IPS-11a (cell line): ENCODE measurements at regions not wholly inside any gene's neighbourhood (a gene's known extent, or its start where the extent isn't known, plus 50 kb on each side); places are given as distances from the start of the nearest gene placed in this dataset.

Source experiments
- H3K4me3 ChIP-seq: one replicate; pipeline ENCODE4 v1.5.1; 2013; ENCODE audit warnings: low read depth, low read length, control low read depth

DNA sequence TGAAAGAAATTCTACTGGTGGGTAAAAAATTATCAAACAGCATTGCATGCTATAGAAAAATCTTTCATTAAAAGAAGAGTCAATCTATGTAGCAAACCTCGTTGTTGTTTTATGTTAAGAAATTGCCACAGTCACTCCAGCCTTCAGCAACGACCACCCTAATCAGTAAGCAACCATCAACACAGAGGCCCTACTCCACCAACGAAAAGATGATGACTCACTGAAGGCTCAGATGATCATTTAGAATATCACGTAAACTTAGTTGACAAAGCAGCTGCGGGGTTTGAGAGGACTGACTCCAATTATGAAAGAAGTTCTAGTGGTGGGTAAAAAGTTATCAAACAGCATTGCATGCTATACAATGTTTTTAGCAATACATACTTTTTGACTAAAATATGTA lies 242.6 kb downstream of the DRD1 start:
- no peak overlapping the region for H3K4me3 ChIP-seq

DNA sequence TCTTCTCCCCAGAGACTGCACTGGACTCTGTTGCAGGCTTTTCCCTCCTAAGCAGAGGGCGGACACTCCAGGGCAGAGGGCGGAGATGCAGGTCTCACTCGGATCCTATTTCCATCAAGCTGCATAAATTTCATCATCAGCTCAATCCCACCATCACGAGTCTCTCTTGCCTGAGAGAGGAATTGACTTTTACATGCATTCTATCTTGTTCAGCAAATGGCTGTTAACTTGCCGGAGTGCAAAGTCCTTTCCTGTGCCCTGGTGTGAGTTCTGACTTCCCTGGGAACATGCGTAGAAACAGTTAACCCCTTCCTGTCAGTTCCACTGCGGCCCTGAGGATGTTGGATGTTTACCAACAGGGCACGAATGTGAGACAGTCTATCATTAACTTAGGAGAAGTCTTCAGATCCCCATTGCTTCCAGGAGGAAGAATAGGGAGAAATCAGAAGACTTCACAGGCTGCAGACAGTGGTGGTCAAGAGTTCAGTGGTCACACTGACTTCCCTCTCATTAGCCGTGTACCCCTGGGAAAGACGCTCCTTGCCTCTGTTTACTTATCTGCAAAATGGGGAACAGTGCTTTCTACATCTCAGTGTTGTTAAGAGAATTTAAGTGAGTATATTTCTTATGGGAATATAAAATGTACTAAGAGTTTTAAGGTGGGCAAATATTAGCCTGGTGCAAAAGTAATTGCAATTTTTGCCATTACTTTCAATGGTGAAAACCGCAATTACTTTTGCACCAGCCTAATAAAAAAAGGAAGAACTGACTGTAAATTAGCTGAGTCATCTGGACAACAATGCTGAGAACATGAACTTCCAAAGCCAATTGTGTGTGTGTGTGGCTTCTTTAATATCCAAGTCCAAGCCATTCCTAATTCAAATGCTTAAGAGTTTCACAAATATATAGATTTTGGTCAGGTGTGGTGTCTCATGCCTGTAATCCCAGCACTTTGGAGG lies 248.0 kb downstream of the DRD1 start:
- H3K4me3 ChIP-seq, result no peak overlapping the region

DNA sequence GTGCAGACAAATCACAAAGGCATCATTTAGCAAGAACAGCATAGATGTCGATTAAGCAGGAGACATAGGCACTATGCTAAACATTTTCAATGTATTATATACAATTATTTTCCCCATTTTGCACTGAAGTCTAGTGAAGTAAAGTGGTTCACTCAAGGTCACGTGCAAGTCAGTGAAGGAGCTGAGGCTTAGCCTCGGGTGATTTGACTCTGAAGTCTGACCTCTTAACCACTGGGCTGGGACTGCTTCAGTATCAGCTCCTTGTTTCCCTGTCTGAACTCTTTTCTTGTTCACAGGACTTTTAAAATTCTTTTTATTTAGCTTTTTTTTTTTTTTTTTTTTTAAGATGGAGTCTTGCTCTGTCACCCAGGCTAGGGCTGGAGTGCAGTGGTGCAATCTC lies 262.7 kb downstream of the DRD1 start:
- no peak overlapping the region for H3K4me3 ChIP-seq

DNA sequence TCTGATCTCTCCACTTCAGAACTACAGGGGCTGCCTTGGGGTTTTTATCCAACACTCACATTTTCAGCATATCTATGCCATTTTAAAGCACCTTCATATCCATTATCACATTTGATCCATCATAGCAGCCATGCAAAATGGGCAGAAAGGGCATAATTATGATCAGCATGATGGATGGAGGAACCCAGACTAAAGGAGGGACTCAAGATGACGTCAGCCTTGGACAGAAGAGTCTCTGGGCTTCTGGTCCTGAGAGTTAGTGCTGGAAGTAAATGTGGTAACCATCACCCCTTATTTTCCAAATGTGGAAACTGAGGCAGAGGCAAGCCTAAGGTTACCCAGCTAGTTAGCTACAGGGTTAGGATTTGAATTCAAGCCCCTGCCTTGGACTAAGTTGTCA lies 273.1 kb downstream of the DRD1 start:
- H3K4me3 ChIP-seq, result no peak overlapping the region

DNA sequence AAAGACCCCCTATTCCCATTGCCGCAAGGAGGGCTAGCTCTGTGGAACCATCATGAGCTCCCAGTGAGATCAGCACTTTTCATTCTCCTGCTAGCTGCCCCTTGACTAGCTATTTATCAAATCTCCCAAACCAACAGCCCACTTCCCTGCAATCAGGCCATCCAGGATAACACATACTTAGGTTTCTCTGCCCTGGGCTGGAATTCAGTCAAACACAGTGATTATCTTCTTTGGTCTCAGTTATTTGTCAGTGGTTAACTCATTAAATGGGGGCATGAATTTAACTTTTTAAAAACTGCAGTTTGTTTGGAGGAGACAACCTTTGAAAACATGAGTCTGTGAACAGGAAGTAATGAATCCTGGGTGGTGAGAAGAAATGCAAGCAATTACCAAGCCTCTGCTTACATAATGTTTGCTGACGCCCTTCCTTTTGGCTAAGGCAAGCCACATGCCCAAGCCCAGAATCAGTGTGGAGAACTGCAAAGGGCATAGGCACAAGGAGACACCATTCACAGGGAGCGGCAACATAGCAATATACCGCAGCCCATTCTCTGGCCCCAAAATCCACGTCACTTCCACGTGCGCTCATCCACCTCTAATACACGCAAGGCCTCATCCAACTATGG lies 275.0 kb downstream of the DRD1 start:
- H3K4me3 ChIP-seq, result no peak overlapping the region

DNA sequence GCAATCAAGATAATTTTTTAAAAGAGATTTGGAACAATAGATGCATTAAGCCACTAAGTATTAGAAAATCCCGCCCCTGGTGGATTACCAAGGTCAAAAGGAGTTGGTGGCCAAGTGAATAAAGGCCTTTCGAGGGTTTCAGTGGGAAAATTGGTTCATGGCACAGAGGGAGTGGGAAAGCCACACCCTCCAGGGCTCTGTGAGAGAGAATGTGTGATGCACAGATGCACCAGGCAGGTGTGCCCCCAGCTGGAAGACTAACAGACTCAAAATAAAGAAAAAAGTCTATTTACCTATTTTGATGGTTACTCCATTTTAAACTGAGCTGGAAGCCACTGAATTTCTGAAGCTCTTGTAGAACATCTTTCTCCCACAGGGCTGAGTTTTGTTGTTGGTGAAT lies 278.0 kb downstream of the DRD1 start:
- no peak overlapping the region for H3K4me3 ChIP-seq

DNA sequence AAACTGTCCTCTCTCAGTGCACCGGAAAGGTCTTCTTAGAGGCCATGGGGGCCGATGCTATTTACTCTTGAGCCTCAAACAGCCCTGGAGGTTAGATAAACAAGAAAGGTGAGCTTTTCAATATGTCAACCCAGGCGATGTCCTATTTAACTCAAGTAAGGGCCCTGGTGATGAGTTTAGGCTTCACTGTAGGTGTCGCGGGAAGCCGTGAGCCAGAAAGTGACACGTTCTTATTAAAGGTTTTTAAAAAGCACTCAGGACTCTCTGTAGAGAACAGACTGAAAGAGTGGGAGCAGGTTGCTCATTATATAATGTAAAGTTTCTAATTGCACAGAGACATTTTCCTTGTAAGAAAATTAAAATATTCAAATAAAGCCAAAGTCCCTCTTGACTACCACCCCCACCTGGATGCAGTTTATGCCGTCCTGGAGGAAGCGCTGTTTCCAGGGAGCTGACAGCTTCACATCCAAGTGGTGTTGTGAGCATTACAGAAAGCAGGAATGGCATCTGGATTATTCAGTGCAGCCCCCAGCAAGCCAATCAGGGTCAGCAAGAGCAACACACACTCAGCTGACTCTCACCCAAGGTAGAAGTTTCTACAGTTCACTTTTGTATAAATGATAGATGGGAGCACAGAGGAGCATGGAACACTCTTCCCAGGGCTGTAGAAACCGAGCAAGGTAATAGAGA lies 280.3 kb downstream of the DRD1 start:
- no peak overlapping the region for H3K4me3 ChIP-seq

DNA sequence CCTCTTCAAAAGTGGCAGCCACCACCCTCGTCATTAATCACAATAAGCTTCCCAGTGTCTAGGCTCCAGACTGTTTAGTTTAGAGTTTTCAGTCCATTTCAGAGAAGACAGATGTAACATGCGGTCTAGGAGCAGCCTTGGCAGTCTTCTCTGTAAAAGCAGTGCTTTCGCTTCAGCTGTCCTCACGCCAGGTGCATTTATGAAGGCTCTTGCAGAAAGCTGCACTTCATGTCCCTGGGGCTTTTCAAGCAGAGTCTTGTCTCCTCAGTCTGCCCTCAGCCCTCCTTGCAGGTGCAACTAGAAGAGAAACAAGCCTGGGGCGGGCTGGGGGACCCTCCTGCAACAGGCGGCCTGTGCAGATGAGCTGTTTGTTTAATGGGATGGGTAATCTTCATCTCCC lies 281.9 kb downstream of the DRD1 start:
- no peak overlapping the region for H3K4me3 ChIP-seq

DNA sequence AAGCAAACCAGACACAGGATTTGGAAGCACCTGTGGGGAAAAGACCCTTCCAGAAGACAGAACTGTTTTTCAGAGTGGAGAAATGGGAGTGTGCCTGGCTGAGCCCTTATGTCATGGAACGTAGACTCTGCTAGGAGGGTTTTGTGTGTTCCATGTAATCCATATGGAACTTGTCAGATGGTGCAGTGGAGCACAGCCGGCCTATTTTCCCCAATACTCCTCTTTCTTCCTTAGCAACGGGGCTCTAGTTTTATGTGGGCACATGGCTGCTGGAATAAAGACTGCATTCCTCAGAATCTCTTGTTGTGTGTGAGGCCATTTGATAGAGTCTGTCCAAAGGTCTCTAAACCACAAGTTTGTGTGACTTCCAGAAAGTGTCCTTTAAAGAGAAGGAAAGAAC lies 284.0 kb downstream of the DRD1 start:
- H3K4me3 ChIP-seq, result no peak overlapping the region

DNA sequence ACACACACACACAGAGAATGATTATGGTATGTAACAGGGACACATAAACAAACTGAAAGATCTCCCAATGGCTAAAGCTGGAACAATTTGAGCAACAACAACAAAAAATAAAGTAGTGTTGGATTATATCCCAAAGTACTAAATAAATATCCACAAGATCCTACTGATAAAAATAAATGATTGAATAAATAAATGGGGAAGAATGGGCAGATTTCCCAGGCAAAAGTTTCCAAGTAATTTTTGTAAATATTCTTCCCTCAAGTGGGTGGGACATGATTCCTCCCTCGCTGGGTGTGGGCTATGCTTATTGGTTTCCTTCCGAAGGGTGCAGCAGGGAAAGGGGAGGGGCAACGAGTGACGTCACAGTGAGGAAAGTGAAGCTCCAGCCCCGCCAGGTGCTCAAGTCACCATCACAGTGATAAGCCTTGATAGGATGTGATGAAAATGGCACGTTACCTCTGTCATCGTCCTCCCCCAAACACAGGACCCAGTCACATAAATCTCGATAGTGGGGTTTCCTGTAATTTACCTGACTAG lies 295.3 kb downstream of the DRD1 start:
- no peak overlapping the region for H3K4me3 ChIP-seq

DNA sequence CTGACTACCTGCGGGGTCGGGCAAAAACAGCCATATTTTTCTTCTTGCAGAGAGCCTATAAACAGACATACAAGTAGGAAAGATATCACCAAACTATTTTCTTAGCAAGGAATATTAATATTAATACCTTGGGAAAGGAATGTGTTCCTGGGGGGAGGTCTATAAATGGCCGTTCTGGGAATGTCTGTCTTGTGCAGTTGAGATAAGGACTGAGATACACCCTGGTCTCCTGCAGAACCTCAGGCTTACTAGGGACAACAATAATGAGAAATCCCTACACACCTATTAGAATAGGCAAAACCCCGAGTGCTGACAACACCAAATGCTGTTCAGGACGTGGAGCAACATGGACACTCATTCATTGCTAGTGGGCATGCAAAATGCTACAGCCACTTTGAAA lies 297.2 kb downstream of the DRD1 start:
- H3K4me3 ChIP-seq, result no peak overlapping the region

DNA sequence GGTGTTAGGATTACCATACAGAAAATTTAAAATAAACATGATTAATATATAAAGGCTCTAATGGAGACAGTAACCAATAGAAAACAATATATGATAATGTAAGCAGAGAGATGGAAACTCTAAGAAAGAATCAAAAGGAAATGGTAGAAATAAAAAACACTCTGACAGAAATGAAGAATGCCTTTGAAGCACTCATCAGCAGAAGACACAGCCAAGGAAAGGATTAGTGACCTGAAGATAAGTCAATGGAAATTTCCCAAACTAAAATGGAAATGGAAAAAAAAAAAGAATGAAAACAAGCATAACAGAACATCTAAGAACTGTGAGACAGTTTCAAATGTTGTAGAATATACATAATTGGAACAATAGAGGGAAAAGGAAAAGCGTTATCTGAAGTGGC lies 302.6 kb downstream of the DRD1 start:
- H3K4me3 ChIP-seq, result no peak overlapping the region

DNA sequence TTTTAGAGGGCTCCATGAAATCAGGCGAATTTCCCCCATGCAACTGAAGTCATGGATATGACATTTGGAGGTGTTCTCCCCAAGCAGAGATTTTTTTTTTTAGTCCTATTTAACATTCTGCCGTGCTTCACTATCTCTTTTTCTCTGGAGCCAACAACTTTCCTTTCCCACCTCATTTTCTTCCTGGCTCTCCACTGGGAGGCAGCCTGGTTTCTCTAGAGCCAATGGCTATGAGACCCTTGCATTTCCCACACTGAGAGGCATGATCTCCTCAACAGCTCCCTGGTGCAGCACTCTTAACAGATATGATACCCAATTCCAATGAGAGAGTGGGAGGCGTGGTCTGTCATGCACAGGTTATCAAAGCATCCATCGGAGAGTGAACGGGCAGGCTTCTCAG lies 310.8 kb downstream of the DRD1 start:
- H3K4me3 ChIP-seq, result no peak overlapping the region

DNA sequence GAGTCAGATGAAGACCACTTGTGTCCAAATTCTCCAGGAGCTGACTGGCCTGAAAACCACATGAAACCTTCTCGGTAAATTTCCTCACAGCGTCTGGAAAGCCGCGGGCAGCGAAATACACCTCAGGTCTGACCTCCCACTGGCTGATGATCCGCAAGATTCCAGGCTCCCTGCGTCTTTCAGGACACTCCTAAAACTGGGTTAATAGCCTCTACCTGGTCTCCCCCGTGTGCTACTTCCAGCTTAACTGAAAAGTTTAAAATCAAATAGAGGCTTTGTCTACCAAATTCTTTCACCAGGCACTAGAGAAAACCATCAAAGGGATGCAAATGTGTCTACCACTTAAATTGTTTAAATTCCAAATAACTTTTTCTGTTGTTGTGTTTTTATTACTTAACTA lies 312.6 kb downstream of the DRD1 start:
- H3K4me3 ChIP-seq, result peak overlapping the region; percentile 5

DNA sequence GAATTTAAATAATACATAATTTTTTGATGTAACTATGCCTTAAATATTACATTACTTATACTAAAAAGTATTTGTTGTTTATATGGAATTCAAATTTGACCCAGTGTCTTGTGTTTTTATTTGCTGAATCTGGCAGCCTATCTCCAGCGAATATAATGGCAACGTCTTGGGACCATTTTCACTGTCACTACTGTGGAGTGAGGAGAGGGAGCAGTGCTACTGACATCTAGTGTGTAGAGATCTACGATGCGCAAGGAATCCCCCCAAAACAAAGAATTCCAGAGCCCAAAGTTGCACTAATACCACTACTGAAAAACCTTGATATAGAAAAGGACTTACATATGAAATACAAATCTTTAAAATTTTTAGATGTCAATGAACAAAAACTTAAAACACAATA lies 314.4 kb downstream of the DRD1 start:
- no peak overlapping the region for H3K4me3 ChIP-seq

DNA sequence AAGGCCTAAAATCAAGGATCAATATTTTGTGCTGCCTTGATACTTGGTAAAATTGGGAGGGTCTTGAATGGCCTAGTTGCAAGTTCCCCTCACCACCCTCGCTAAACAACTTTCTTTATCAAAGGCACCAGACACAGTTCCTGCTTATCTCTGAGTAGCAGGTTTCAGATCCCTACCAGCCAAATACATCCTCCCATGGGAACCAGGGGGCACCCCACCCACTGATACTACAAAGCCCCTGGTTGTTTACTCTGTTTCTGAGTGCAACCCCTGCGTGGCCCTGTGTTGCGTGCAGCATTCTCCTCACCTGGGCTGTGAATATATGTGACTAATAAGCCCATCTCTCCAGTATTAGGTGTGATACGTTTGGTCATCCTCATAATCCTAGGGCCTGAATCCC lies 314.9 kb downstream of the DRD1 start:
- H3K4me3 ChIP-seq, result no peak overlapping the region

DNA sequence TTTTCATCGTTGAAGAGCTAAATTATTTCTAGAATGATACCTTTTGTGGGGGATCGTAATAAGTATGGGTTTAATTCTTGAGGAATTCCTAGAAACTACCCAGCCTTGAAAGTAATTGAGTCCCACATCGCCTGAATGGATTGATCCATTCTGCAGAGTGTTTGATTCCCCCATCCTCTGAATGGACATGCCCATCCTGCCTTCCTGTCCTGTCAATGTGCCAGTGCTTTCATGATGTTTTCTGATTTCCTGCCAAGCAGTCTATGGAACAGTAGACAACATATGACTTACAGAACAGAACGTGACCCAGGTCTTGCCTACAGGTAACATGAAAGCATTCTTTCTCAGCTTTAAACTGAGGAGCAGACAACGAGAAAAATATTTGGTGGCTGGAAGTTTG lies 319.2 kb downstream of the DRD1 start:
- H3K4me3 ChIP-seq, result no peak overlapping the region

DNA sequence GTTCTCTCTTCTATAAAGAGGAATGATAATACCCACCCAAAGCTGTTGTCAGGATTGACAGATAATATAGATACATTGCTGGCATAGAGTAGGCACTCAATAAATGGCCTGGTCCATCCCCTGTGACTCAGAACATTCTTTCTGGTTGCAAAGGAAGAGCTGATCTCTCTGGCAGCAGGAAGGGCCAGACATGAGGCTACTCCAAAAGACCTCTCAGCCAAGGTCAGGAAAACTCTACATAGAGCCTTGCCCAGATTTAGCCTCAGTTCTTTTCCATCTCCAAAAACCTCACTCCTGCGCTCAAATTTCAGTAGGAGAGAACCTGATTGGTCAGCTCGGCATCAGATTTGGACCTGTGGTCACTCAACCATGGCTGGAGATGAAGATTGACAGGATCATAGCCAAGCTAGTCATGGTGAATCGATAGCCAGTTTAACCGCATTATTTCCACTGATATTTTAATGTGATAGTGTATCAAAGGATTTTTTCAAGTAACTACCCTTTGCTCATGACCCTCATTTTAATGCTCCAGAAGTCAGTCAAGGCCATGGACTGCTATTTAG lies 319.6 kb downstream of the DRD1 start:
- H3K4me3 ChIP-seq, result no peak overlapping the region

DNA sequence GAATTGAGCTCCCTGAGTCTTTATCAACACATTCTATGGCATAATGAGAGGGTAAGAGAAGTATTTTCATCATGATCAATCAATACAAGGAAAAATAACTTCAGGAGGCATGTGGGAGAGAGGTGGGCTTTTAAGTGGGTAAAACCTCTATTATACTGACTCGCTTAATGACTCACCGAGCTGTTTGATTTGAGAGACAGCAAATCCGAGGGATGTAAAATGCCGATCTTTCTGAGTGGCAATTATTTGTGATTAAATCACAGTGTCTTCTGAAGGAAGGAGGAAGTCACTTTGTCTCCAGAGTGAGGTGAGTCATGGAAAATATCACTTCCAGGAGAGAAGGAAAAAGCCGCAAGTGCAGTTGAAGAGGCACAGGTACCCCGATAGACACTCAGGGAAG lies 320.4 kb downstream of the DRD1 start:
- no peak overlapping the region for H3K4me3 ChIP-seq

DNA sequence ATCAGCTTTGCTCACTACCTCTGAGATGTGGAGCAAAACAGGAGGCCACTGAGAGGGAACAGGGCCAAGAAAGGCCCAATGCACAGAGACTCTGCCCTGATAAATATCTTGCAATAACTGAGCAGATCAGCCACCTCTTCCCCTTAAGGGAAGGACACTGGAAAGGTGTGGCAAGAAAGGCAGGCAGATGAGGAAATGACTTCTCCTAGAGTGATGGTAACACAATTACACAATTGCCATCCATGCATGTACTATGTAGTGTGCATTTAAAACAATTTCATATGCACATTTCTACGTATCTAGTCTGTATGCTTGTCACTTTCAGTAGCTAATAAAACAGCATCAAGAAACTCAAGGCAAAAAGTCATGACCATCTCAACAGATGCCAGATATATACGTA lies 322.5 kb downstream of the DRD1 start:
- H3K4me3 ChIP-seq, result no peak overlapping the region

DNA sequence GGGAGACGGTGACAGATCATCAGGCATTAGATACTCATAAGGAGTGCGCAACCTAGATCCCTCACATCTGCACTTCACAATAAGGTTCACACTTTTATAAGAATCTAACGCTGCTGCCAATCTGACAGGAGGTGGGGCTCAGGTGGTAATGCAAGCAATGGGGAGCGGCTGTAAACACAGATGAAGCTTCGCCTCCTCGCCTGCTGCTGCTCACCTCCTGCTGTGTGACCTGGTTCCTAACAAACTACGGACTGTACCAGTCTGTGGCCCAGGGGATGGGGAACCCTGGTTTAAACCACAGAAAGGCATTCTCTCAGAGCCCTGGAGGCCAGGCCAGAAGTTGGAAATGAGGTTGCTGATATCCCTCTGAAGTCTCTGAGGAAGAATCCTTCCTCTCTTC lies 323.6 kb downstream of the DRD1 start:
- H3K4me3 ChIP-seq, result no peak overlapping the region
